ENCODE measurements at regions not wholly inside any gene's neighbourhood (a gene's known extent, or its start where the extent isn't known, plus 50 kb on each side); places are given as distances from the start of the nearest gene placed in this dataset.

- TF ChIP-seq CTCF (IDR thresholded peaks at IDR 0.05) (no peak), POLR2A (IDR thresholded peaks at IDR 0.05) (no peak)
These were observed 234.9 kb downstream of the OGFRL1 start for GRCh38 chr6:71523548-71523947.
